ENCODE measurements at regions not wholly inside any gene's neighbourhood (a gene's known extent, or its start where the extent isn't known, plus 50 kb on each side); places are given as distances from the start of the nearest gene placed in this dataset.
A peak's percentile ranks its signal among the peaks of the same experiment; 100 is the strongest.

DNA sequence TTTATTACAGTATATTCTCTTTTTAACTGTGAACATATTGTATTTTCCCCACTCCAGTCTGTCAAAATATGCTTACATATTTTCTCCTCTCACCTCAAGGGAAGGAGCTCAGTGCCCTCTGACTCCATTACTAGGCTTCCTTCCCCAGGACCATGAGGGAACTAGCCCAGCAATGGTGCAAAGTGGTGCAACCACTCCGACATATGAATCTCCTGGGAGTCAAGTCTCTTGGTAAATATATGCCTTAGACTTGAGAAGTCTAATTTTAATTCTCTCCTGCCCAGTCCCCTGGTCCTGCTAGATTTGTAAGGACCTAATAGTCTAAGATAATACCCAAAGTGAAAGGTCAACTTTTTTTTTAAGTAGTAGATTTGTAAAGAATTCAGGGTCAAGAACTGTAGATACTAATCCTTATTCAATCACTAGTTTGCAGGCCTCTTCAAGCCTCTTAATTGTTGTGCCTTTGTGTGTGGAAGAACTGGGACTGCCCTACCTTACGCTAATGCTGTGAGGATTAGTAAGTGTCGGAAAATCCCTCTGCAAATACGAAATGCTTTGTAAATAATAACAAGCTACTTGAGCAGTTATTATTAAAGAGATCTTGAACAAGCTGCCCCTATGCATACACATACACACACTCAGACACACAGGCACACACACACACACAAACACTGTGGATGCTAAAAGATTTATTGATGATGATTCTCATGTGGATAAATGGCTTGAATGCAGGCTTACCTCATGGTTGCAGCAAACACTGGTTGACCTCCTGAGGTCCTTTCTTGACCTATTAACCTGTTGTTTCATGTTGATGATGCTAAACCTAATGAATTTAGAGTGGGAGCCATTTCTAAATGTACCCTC lies 251.2 kb upstream of the PARD3B start:
- Histone ChIP-seq H3K4me1 (ENCODE audit: insufficient read depth, low read length) (no peaks in the 10 kb centered on the region), H3K56ac (ENCODE audit: insufficient read length, low read depth, low read length) (no peak overlapping the region), H2AFZ (ENCODE audit: low read length) (no peak overlapping the region), H3K9me3 (ENCODE audit: control insufficient read depth, low read depth, low read length) (no peaks in the 10 kb centered on the region), H3T11ph (ENCODE audit: low read length) (no peak overlapping the region), H2BK12ac (ENCODE audit: insufficient read length, low read depth, low read length) (no peak overlapping the region), H2BK120ac (ENCODE audit: low read depth, low read length, poor library complexity, severe bottlenecking) (no peak overlapping the region), H3K18ac (ENCODE audit: insufficient read length, low read depth, low read length) (no peak overlapping the region), H4K20me1 (ENCODE audit: control insufficient read depth, insufficient read depth, insufficient read length) (no peaks in the 10 kb centered on the region), H2BK5ac (ENCODE audit: insufficient read length, low read length) (no peak overlapping the region), H2BK20ac (ENCODE audit: low read depth, low read length, poor library complexity, severe bottlenecking) (no peak overlapping the region), H3K27me3 (ENCODE audit: insufficient read depth, low read length) (no peaks in the 10 kb centered on the region; the same call in 1 of the 2 replicates), H3K79me2 (ENCODE audit: insufficient read depth, low read length) (no peaks in the 10 kb centered on the region), H3K14ac (ENCODE audit: insufficient read depth, low read length) (no peak overlapping the region), H3K23ac (ENCODE audit: insufficient read length, low read depth, low read length) (no peak overlapping the region), H3K79me1 (ENCODE audit: insufficient read depth, low read depth, low read length, poor library complexity, severe bottlenecking) (no peaks in the 10 kb centered on the region), H2BK15ac (ENCODE audit: low read depth, low read length) (no peak overlapping the region), H3K23me2 (ENCODE audit: insufficient read length, low read depth, low read length, poor library complexity, severe bottlenecking) (no peaks in the 10 kb centered on the region), H4K91ac (ENCODE audit: insufficient read length, low read depth, low read length) (no peak overlapping the region), H2AK5ac (ENCODE audit: insufficient read length, low read length) (no peak overlapping the region), H4K8ac (replicated peaks; ENCODE audit: insufficient read length, low read depth, low read length) (no peak overlapping the region), H3K9ac (ENCODE audit: extremely low read depth, insufficient read length, low read length) (no peak overlapping the region), H3K27ac (ENCODE audit: insufficient read length, low read depth, low read length) (no peak overlapping the region), H3K4me2 (ENCODE audit: insufficient read depth, insufficient read length, low read length) (no peak overlapping the region), H4K5ac (ENCODE audit: insufficient read length, low read depth, low read length) (no peak overlapping the region), H3K4ac (ENCODE audit: low read depth, low read length) (no peak overlapping the region)
- H3K9me3 Mint-ChIP-seq: no peaks in the 10 kb centered on the region
- peaks cover 14 to 15% of the 10 kb centered on the region in 2 experiments for H3K4me1 Mint-ChIP-seq
- WGBS (ENCODE audit: extremely low coverage, insufficient read length, low lambda C conversion rate): no CpG with 5 or more reads among the region's 4 CpGs
- H3K36me3 Mint-ChIP-seq (ENCODE audit: insufficient read depth in 1 of 3, low read depth in 3 of 3): no peaks in the 10 kb centered on the region; a peak in 1 of 7 replicates
- TF ChIP-seq, protein P1, sequence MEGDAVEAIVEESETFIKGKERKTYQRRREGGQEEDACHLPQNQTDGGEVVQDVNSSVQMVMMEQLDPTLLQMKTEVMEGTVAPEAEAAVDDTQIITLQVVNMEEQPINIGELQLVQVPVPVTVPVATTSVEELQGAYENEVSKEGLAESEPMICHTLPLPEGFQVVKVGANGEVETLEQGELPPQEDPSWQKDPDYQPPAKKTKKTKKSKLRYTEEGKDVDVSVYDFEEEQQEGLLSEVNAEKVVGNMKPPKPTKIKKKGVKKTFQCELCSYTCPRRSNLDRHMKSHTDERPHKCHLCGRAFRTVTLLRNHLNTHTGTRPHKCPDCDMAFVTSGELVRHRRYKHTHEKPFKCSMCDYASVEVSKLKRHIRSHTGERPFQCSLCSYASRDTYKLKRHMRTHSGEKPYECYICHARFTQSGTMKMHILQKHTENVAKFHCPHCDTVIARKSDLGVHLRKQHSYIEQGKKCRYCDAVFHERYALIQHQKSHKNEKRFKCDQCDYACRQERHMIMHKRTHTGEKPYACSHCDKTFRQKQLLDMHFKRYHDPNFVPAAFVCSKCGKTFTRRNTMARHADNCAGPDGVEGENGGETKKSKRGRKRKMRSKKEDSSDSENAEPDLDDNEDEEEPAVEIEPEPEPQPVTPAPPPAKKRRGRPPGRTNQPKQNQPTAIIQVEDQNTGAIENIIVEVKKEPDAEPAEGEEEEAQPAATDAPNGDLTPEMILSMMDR (conservative IDR thresholded peaks at IDR 0.05): no peak
- H3K27ac Mint-ChIP-seq: peak overlapping the region in 2 of 3 experiments; percentile 57 to 58; a peak in 2 of 7 replicates
- no peak for DNase-seq
- no peak overlapping the region for H3K4me3 Mint-ChIP-seq
- H3K27me3 Mint-ChIP-seq (ENCODE audit: low read depth): no peaks in the 10 kb centered on the region; the same call in 1 of the 2 replicates

Data from H9 (cell line).